Cardiac muscle cell (in vitro differentiated cells and primary cell): ENCODE measurements at regions not wholly inside any gene's neighbourhood (a gene's known extent, or its start where the extent isn't known, plus 50 kb on each side); places are given as distances from the start of the nearest gene placed in this dataset.
"Not testable (repeated sequence)": the region's sequence is repeated elsewhere in the genome, so short reads cannot be mapped to it uniquely, and the experiment has no call there.

Experiments
- DNase-seq, 2 donors: peaks; one replicate each; pipeline versions ENCODE4 v3.0.0 to v3.0.0-alpha.2; 2010 to 2017; ENCODE audit warnings: low read depth in 1 of 2, low spot score in 1 of 2
- H3K27ac ChIP-seq: fragments of 200-600 bp; sonication (generic); 2 replicates; pipeline ENCODE4 v1.5.1; 2016
- H3K27me3 ChIP-seq: fragments of 200-600 bp; sonication (generic); 2 replicates; pipeline ENCODE4 v1.6.0; 2016; ENCODE audit warnings: control low read depth
- H3K36me3 ChIP-seq: fragments of 200-600 bp; sonication (generic); 2 replicates; pipeline ENCODE4 v1.5.1; 2016; ENCODE audit warnings: control low read depth
- H3K4me1 ChIP-seq: fragments of 200-600 bp; sonication (generic); 2 replicates; pipeline ENCODE4 v1.8.1; 2017; ENCODE audit warnings: low read depth, mild to moderate bottlenecking, mixed run types
- H3K4me3 ChIP-seq: fragments of 200-600 bp; sonication (generic); 2 replicates; pipeline ENCODE4 v1.5.1; 2016; ENCODE audit warnings: mild to moderate bottlenecking
- H3K9me3 ChIP-seq: fragments of 200-600 bp; sonication (generic); 2 replicates; pipeline ENCODE4 v1.5.1; 2017; ENCODE audit warnings: low read depth, mild to moderate bottlenecking, control low read depth
- CTCF ChIP-seq: IDR thresholded peaks from 2 replicates; pipeline ENCODE4 v1.5.1; 2012; ENCODE audit warnings: low read depth, mild to moderate bottlenecking, low read length

DNA sequence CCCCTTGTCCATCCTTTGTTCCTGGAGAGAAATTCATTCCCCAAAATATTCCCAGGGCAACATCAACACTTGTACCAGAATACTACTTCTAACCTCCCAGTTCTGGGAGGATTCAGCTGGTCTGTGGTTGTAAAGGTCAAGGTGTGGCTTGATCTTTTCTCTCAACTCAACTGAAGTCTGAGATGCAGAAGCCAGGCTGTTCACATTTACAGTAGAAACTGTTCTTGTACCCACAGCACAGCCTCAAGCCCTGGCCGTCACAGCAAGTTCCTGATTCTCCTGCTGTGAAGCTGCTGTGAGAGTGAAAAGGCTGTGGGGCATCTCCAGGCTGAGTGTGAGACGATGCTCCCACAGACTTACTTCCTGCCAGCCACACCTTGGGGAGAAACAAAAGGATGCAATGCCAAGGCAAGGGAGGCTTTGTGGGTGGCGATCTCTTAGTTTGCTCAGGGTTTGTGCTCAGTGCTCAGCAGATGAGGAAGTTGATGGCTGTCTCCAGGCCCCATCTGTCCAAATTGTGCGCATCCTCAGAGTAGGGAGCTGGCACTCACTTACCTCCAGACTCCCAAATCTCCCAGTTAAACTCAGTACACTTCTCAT lies 143.9 kb upstream of the FOXA2 start:
- no peak for TF ChIP-seq CTCF
- no peaks in the 10 kb centered on the region for H3K4me1 ChIP-seq
- H3K36me3 ChIP-seq, result no peaks in the 10 kb centered on the region
- DNase-seq, result no peak
- no peaks in the 10 kb centered on the region for H3K9me3 ChIP-seq
- no peak overlapping the region for H3K4me3 ChIP-seq
- no peaks in the 10 kb centered on the region for H3K27me3 ChIP-seq
- no peak overlapping the region for H3K27ac ChIP-seq

- Histone ChIP-seq H3K4me3 (no peak overlapping the region), H3K4me1 (no peaks in the 10 kb centered on the region), H3K27me3 (no peaks in the 10 kb centered on the region), H3K9me3 (no peaks in the 10 kb centered on the region), H3K36me3 (no peaks in the 10 kb centered on the region), H3K27ac (no peak overlapping the region)
- TF ChIP-seq CTCF, result no peak
- no peak for DNase-seq
Observed at GRCh38 chr20:22729180-22729579, 144.8 kb upstream of the FOXA2 start.

DNA sequence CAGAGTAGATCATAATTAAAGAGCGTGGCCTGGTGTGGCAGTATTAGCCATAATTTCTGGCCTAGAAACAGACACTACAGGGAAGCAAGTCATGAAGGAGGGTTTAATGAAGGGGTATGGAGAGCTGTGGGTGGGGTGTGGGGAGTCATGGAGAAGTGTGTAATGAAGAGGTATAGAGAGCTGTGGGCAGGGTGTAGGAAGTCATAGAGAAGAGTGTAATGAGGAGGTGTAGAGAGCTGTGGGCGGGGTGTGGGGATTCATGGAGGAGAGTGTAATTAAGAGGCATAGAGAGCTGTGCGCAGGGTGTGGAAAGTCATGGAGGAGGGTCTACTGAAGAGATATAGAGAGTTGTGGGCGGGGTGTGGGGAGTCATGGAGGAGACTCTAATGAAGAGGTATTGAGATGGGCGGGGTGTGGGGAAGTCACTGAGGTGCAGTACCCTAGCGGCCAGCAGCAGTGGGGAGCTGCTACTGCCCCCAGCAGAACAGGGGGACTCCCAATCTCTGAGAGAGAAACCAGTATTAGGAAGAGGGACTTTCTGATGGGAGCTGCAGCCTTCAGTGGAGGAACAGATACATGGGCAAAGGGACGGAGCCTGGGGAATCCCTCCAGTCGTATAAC lies 145.4 kb upstream of the FOXA2 start:
- H3K4me1 ChIP-seq, result no peaks in the 10 kb centered on the region
- H3K9me3 ChIP-seq, result no peaks in the 10 kb centered on the region
- H3K36me3 ChIP-seq, result no peaks in the 10 kb centered on the region
- H3K27ac ChIP-seq, result no peak overlapping the region
- no peak for DNase-seq
- no peak for TF ChIP-seq CTCF
- H3K27me3 ChIP-seq, result no peaks in the 10 kb centered on the region
- no peak overlapping the region for H3K4me3 ChIP-seq

GRCh38 chr20:22732751-22733150 lies 148.4 kb upstream of the FOXA2 start:
- no peak for TF ChIP-seq CTCF
- DNase-seq, result no peak
- H3K9me3 ChIP-seq, result no peaks in the 10 kb centered on the region
- no peaks in the 10 kb centered on the region for H3K4me1 ChIP-seq
- H3K27ac ChIP-seq, result no peak overlapping the region
- H3K36me3 ChIP-seq, result no peaks in the 10 kb centered on the region
- H3K4me3 ChIP-seq, result no peak overlapping the region
- H3K27me3 ChIP-seq, result no peaks in the 10 kb centered on the region

- peak in 1 of 2 donors; percentile 43 for DNase-seq
Observed at GRCh38 chr20:22734946-22735647, 150.7 kb upstream of the FOXA2 start.

More at GRCh38 chr20:22734946-22735647, 150.7 kb upstream of the FOXA2 start:
- H3K27me3 ChIP-seq, H3K36me3 ChIP-seq, H3K4me3 ChIP-seq, H3K27ac ChIP-seq, H3K9me3 ChIP-seq, H3K4me1 ChIP-seq: not testable (repeated sequence)
- TF ChIP-seq CTCF, result peak; percentile 50
